Common myeloid progenitor, CD34-positive (primary cell): ENCODE measurements at regions not wholly inside any gene's neighbourhood (a gene's known extent, or its start where the extent isn't known, plus 50 kb on each side); places are given as distances from the start of the nearest gene placed in this dataset.
A peak's percentile ranks its signal among the peaks of the same experiment; 100 is the strongest.

ENCODE experiments used
- CTCF ChIA-PET: fragments of 350-600 bp; sonication (Branson Sonifier 250); formaldehyde crosslinking; loops from one replicate; lab custom pipeline; 2021; ENCODE audit warnings: antibody characterized with exemption; lab: Charles Lee
- POLR2A ChIA-PET: fragments of 350-600 bp; sonication (Branson Sonifier 250); formaldehyde crosslinking; loops from one replicate; lab custom pipeline; 2021; ENCODE audit warnings: antibody characterized with exemption; lab: Charles Lee
- DNase-seq, 3 donors: peaks; one replicate each; pipeline versions ENCODE4 v3.0.0 to v3.0.0-alpha.2; 2013
- H3K27ac ChIP-seq, 2 experiments: 1 replicate in 1 of 2; 2 replicates in 1 of 2; pipeline ENCODE4 v1.7.0; 2013; ENCODE audit warnings: inconsistent platforms in 2 of 2, low read length in 2 of 2, mild to moderate bottlenecking in 2 of 2, low read depth in 1 of 2, moderate library complexity in 1 of 2; ENCODE audit not compliant: severe bottlenecking in 2 of 2, insufficient read depth in 1 of 2, poor library complexity in 1 of 2
- H3K27me3 ChIP-seq, 5 experiments: replicated peaks in 2 of 5; 1 replicate in 3 of 5; 2 replicates in 2 of 5; pipeline versions ENCODE4 v1.6.1 to v1.7.0; 2013; ENCODE audit warnings: low read length in 4 of 5, mild to moderate bottlenecking in 2 of 5, moderate library complexity in 2 of 5, inconsistent platforms in 1 of 5; ENCODE audit not compliant: insufficient read depth in 5 of 5, control insufficient read depth in 4 of 5
- H3K36me3 ChIP-seq, 4 experiments: 1 replicate in 2 of 4; 2 replicates in 2 of 4; pipeline versions ENCODE4 v1.6.1 to v1.7.0; 2013; ENCODE audit warnings: low read length in 3 of 4, control low read depth in 1 of 4, mild to moderate bottlenecking in 1 of 4; ENCODE audit not compliant: control insufficient read depth in 4 of 4, insufficient read depth in 4 of 4
- H3K4me1 ChIP-seq, 4 experiments: 1 replicate in 3 of 4; 2 replicates in 1 of 4; pipeline versions ENCODE4 v1.6.1 to v1.7.1; 2013; ENCODE audit warnings: low read length in 3 of 4, mild to moderate bottlenecking in 3 of 4, control low read depth in 1 of 4, inconsistent platforms in 1 of 4, moderate library complexity in 1 of 4; ENCODE audit not compliant: control insufficient read depth in 4 of 4, insufficient read depth in 4 of 4; ENCODE audit errors: control extremely low read depth in 1 of 4
- H3K4me3 ChIP-seq, 7 experiments: 1 replicate in 4 of 7; 2 replicates in 3 of 7; pipeline versions ENCODE4 v1.5.1 to v1.7.0; 2013; ENCODE audit warnings: mild to moderate bottlenecking in 7 of 7, low read length in 6 of 7, moderate library complexity in 6 of 7, inconsistent platforms in 2 of 7, low read depth in 2 of 7, control low read depth in 1 of 7; ENCODE audit not compliant: insufficient read depth in 4 of 7, control insufficient read depth in 1 of 7; ENCODE audit errors: extremely low read depth in 1 of 7
- H3K9me3 ChIP-seq, 5 experiments: 1 replicate in 4 of 5; 2 replicates in 1 of 5; pipeline versions ENCODE4 v1.6.1 to v1.7.1; 2013; ENCODE audit warnings: low read length in 4 of 5, mild to moderate bottlenecking in 2 of 5, inconsistent platforms in 1 of 5, low read depth in 1 of 5, moderate library complexity in 1 of 5; ENCODE audit not compliant: control insufficient read depth in 4 of 5, insufficient read depth in 2 of 5; ENCODE audit errors: control extremely low read depth in 1 of 5
- WGBS: methylation state at CpG from one replicate; pipeline ENCODE4 v1.1.5; 2013; ENCODE audit not compliant: insufficient coverage; 5-methylcytosine and 5-hydroxymethylcytosine counted together

GRCh38 chr1:199373139-199373538 is 654.4 kb upstream of the NR5A2 start:
- Histone ChIP-seq H3K27ac (no peak overlapping the region), H3K4me3 (no peak overlapping the region), H3K9me3 (peaks cover 0 to 11% (median 2%) of the 10 kb centered on the region in 5 experiments), H3K27me3 (no peaks in the 10 kb centered on the region), H3K4me1 (no peaks in the 10 kb centered on the region), H3K36me3 (no peaks in the 10 kb centered on the region)
- ChIA-PET CTCF (no interaction called here), POLR2A (no interaction called here)
- DNase-seq: no peak
- WGBS: 100% methylated on average over 1 of the region's 2 CpGs

DNA sequence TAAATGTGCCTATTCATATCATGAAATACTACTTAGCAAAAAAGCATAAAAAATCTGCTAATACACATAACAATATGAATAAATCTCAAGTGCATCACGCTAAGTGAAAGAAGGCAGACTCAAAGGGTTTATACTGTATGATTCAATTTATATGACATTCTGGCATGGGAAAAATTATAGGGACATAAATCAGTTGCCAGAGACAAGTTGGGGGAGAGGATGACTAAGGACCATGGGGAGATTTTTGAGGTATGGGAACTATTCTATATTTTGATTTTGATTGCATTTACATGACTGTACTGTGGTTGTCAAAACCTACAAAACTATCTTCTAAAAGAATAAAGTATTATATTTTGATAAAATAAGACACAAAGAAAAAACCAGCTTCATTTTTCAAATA is 650.3 kb upstream of the NR5A2 start:
- peaks cover 0 to 6% (median 0%) of the 10 kb centered on the region in 5 experiments for H3K9me3 ChIP-seq
- no peaks in the 10 kb centered on the region for H3K36me3 ChIP-seq
- no peak overlapping the region for H3K27ac ChIP-seq
- ChIA-PET POLR2A (no interaction called here), CTCF (no interaction called here)
- no CpG with 5 or more reads among the region's 1 CpG for WGBS
- H3K4me3 ChIP-seq: no peak overlapping the region
- no peaks in the 10 kb centered on the region for H3K4me1 ChIP-seq
- no peak for DNase-seq
- H3K27me3 ChIP-seq: no peaks in the 10 kb centered on the region

- H3K4me3 ChIP-seq: no peak overlapping the region
- ChIA-PET CTCF (no interaction called here), POLR2A (no interaction called here)
- no peaks in the 10 kb centered on the region for H3K36me3 ChIP-seq
- no peaks in the 10 kb centered on the region for H3K4me1 ChIP-seq
- H3K27me3 ChIP-seq: no peaks in the 10 kb centered on the region
- H3K9me3 ChIP-seq: no peaks in the 10 kb centered on the region
- no peak for DNase-seq
- H3K27ac ChIP-seq: no peak overlapping the region
Measured at GRCh38 chr1:199383793-199384192, 643.7 kb upstream of the NR5A2 start.

- Histone ChIP-seq H3K36me3 (no peaks in the 10 kb centered on the region), H3K27me3 (no peaks in the 10 kb centered on the region), H3K4me3 (no peak overlapping the region), H3K27ac (no peak overlapping the region), H3K4me1 (peaks cover 0 to 5% (median under 1%) of the 10 kb centered on the region in 4 experiments), H3K9me3 (peaks cover 0 to 11% (median 4%) of the 10 kb centered on the region in 5 experiments)
- WGBS: 100% methylated on average over 1 of the region's 3 CpGs
- ChIA-PET POLR2A (no interaction called here), CTCF (no interaction called here)
- DNase-seq: no peak
Measured at GRCh38 chr1:199394856-199395255, 632.7 kb upstream of the NR5A2 start.

DNA sequence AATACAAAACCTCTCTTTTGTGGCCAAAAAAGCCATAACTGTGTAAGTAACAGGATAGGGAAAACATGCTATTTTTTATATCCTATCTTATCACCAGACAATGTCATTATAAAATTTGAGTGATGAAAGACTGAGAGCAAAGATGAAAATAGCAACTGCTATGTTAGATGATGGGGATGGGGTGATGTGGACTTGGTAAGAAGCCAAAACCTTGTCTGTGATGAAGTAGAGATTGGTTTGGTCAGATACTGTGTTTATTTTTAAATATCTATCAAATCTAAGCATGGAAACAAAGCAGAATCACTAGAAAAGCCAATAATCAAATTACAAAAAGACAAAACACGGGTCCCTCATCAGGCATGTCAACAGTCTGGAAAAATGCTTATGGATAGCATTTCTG is 631.1 kb upstream of the NR5A2 start:
- no peak for DNase-seq
- peaks cover 3 to 16% (median 10%) of the 10 kb centered on the region in 4 experiments for H3K4me1 ChIP-seq
- H3K27ac ChIP-seq: no peak overlapping the region
- H3K36me3 ChIP-seq: no peaks in the 10 kb centered on the region
- no peak overlapping the region for H3K4me3 ChIP-seq
- ChIA-PET POLR2A (no interaction called here), CTCF (interaction anchor here (0.7 kb wide), 1 partner anchor 8 kb away, joined by 3 read pairs; no protein-coding TSS in a partner anchor)
- H3K27me3 ChIP-seq: no peaks in the 10 kb centered on the region
- H3K9me3 ChIP-seq: peaks cover 0 to 10% (median 4%) of the 10 kb centered on the region in 5 experiments
- WGBS: no CpG with 5 or more reads among the region's 1 CpG

DNA sequence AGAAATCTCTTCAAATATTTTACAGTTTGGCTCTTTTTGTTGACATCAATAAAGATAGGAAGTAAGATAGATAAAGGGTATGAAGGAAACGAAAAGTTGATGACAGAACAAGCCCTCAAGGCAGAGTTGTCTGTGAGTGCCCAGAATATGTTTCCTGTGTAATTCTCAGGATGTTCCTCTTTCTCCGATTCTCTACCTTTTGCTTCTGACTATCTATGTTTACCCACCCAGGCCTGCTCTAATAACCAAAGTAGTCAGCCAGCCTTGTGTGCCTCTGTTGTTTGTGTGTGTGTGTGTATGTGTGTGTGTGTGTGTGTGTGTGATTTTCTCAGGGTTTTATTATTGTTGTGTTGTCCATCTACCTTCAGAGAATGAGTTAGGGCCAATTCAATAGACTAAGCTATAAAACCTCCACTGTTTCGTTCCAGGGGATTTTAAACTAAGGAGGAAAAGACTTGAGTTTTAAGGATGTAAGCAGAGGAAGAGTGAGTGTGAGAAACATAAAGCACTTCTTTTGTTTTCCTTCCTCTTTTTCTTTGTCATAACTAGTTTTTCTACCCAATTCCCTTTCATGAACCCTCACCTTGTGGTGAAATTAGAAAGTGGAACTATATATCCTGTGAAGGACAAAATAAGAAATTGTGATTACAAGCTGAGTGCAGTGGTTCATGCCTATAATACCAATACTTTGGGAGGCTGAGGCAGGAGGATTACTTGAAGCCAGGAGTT is 627.4 kb upstream of the NR5A2 start:
- POLR2A ChIA-PET: no interaction called here
- peak overlapping the region in 1 of 2 experiments; percentile 36 for H3K27ac ChIP-seq
- peak overlapping the region in 3 of 7 experiments; percentile 14 to 33 (median 32) for H3K4me3 ChIP-seq
- no peaks in the 10 kb centered on the region for H3K9me3 ChIP-seq
- H3K36me3 ChIP-seq: no peaks in the 10 kb centered on the region
- 8% methylated on average over 2 of the region's 3 CpGs for WGBS
- peak; percentile 34 to 84 (median 78) for DNase-seq
- no peaks in the 10 kb centered on the region for H3K27me3 ChIP-seq
- H3K4me1 ChIP-seq: peaks cover 8 to 25% (median 20%) of the 10 kb centered on the region in 4 experiments
- CTCF ChIA-PET: no interaction called here

DNA sequence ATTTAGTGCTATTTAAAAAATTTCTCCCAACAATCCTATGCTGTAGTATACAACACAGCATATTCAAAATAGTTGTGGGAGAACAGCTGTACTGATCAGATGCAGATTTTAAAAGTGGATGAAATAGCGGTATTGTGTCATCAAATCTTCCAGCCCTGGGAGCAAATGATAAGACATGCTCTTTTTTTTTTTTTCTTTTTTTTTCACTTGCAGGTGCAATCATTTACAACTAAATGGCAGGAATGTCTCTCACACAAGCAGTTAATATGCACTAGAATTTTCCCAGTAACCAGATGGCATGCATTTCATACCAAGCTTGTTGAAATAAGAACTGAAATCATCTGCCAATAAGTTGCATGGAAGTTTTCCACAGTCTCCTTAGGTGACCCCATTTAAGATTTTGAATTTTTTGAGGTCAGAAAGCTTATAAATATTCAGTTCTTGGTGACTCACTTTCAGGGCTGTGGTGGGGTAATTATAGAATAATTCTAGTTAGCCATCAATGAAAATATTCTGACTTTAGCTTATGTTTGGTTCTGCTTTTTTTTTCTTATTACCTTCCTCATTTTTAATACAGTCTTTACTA is 623.9 kb upstream of the NR5A2 start:
- DNase-seq: peak in 2 of 3 donors; percentile 75 to 81
- ChIA-PET CTCF (interaction anchor here (1.2 to 1.4 kb wide), 2 partner anchors 8 to 160 kb away, joined by 3 read pairs; no protein-coding TSS in a partner anchor), POLR2A (no interaction called here)
- Histone ChIP-seq H3K27me3 (no peaks in the 10 kb centered on the region), H3K4me1 (peaks cover 8 to 25% (median 20%) of the 10 kb centered on the region in 4 experiments), H3K36me3 (no peaks in the 10 kb centered on the region), H3K9me3 (peaks cover 0 to 4% (median 1%) of the 10 kb centered on the region in 5 experiments), H3K4me3 (no peak overlapping the region), H3K27ac (no peak overlapping the region)
- WGBS: no CpG with 5 or more reads among the region's 1 CpG
